ENCODE measurements at regions not wholly inside any gene's neighbourhood (a gene's known extent, or its start where the extent isn't known, plus 50 kb on each side); places are given as distances from the start of the nearest gene placed in this dataset.

DNA sequence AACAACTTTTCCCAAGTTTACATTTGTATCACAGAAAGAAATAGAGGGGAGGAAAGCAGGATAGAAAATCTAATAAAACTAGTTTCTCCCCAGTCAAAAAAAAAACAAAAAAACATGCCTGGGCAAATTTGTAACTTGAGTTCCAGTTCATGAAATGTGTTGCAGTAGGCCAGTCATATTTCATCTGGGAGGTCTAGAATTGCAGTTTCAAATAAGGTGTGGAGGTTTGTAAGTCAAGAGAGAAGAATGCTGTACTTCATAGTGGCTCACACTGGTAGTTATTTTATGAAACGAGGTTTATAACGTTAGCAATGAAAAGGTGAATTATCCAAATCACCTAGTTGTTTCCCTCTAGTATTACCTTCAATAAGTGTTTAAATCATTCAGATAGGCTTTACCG is 1313.9 kb upstream of the SLC39A10 start:
- Histone ChIP-seq H3K9me3 (ENCODE audit: control insufficient read depth in 2 of 2, insufficient read depth in 1 of 2, low read length in 1 of 2) (no peaks in the 10 kb centered on the region), H3K27me3 (ENCODE audit: control insufficient read depth in 2 of 2, insufficient read depth in 1 of 2, low read length in 1 of 2) (no peaks in the 10 kb centered on the region), H3K27ac (ENCODE audit: low read depth in 1 of 2, low read length in 1 of 2) (no peak overlapping the region), H3K4me3 (ENCODE audit: low read length in 2 of 2) (no peak overlapping the region), H3K4me1 (ENCODE audit: control insufficient read depth in 2 of 2, insufficient read depth in 2 of 2, low read length in 2 of 2) (no peaks in the 10 kb centered on the region), H3K36me3 (ENCODE audit: control insufficient read depth in 2 of 2, insufficient read depth in 2 of 2, low read length in 1 of 2) (no peaks in the 10 kb centered on the region)
- DNase-seq (ENCODE audit: low read depth in 6 of 9, low spot score in 9 of 9), result no peak
- 98% methylated on average over 3 of the region's 3 CpGs for WGBS

DNA sequence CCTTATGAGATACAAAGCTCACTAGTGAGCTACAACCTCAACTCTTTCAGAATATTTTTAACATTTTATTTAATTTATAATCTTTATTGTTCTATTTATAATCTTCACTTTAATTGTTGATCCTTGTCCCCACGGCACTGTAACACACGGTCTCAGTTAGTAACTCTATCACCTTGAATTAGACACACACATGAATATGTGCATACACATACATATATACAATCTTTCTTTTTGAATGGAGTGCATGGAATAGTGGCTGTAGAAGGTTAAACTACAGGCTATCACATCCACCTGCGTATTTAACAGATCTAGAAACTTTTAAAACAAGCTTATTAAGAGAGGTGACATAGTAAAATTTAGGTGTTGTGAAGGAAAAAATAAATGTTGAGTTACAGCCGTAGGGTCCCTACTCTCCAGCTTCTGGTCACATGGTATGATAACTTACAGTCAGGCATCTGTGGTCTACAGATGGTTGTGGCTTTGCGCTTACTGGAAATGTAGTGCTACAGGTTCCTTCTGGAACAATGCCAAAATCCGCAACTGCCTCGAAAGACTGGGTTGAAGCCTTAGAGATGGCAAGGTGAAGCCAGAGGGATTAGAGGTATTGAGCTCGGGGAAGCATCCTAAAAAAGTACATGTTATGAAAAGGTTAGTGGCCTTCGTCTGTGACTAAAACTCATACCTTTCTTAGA is 1324.1 kb upstream of the SLC39A10 start:
- Histone ChIP-seq H3K27ac (ENCODE audit: low read depth in 1 of 2, low read length in 1 of 2) (no peak overlapping the region), H3K36me3 (ENCODE audit: control insufficient read depth in 2 of 2, insufficient read depth in 2 of 2, low read length in 1 of 2) (no peaks in the 10 kb centered on the region), H3K4me1 (ENCODE audit: control insufficient read depth in 2 of 2, insufficient read depth in 2 of 2, low read length in 2 of 2) (no peaks in the 10 kb centered on the region), H3K27me3 (ENCODE audit: control insufficient read depth in 2 of 2, insufficient read depth in 1 of 2, low read length in 1 of 2) (no peaks in the 10 kb centered on the region), H3K4me3 (ENCODE audit: low read length in 2 of 2) (no peak overlapping the region), H3K9me3 (ENCODE audit: control insufficient read depth in 2 of 2, insufficient read depth in 1 of 2, low read length in 1 of 2) (no peaks in the 10 kb centered on the region)
- DNase-seq (ENCODE audit: low read depth in 6 of 9, low spot score in 9 of 9), result no peak
- WGBS, result 52% methylated on average over 9 of the region's 9 CpGs

DNA sequence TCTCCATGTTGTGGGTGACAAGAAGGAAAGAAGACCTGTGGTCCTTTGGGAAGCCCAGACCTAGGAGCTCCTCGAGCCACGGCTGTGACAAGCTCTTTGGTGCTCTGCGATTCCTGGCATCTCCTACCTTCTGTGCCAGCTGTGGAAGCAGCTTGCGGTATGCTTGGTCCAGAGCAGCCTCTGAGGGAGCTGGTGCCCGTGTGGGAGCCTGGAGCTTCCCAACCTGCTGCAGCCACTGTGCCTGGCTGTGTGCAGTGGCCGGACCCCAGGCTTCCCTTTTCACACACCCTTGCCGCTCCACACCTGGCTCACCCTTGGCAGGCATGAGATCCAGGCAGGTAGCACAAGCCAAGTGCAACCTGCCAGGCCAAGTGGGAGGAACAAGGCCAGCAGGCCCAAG is 1328.6 kb upstream of the SLC39A10 start:
- 97% methylated on average over 7 of the region's 7 CpGs for WGBS
- Histone ChIP-seq H3K4me1 (ENCODE audit: control insufficient read depth in 2 of 2, insufficient read depth in 2 of 2, low read length in 2 of 2) (no peaks in the 10 kb centered on the region), H3K4me3 (ENCODE audit: low read length in 2 of 2) (no peak overlapping the region), H3K36me3 (ENCODE audit: control insufficient read depth in 2 of 2, insufficient read depth in 2 of 2, low read length in 1 of 2) (no peaks in the 10 kb centered on the region), H3K27me3 (ENCODE audit: control insufficient read depth in 2 of 2, insufficient read depth in 1 of 2, low read length in 1 of 2) (no peaks in the 10 kb centered on the region), H3K9me3 (ENCODE audit: control insufficient read depth in 2 of 2, insufficient read depth in 1 of 2, low read length in 1 of 2) (peaks cover 0 to 6% of the 10 kb centered on the region in 2 donors), H3K27ac (ENCODE audit: low read depth in 1 of 2, low read length in 1 of 2) (no peak overlapping the region)
- DNase-seq (ENCODE audit: low read depth in 6 of 9, low spot score in 9 of 9), result no peak

DNA sequence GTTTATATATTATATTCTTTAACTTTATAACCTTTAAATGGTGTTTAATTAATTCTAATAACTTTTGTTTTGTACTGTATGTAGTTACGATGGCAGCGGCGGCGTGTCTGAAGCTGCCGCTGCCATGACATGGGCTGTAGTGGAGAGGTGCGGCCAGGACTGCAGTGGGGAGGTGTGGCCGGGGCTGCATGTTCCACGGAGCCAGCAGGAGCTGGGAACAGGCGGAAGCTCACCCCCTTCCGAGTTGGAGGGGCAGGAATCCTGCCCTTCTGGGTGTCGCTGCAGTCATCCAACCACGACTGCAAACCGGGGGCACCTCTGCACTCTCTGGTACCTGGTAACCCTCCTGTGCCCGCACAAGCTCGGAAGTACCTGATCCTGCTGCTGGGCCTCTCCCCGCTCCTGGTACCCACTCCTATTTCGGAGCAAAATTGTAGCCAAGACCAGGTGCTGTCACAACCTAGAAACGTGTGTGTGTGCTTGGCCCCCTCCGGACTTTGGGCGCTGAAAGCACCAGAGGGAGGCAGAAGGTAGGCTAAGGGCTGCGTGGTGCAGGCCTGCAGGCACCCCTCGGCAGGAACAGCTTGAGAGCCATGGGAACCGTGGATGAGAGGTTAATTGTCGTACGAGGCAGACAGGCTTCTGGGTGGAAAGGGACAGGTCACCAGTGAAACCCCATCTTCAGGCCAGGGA is 1329.7 kb upstream of the SLC39A10 start:
- Histone ChIP-seq H3K36me3 (ENCODE audit: control insufficient read depth in 2 of 2, insufficient read depth in 2 of 2, low read length in 1 of 2) (no peaks in the 10 kb centered on the region), H3K4me3 (ENCODE audit: low read length in 2 of 2) (no peak overlapping the region), H3K4me1 (ENCODE audit: control insufficient read depth in 2 of 2, insufficient read depth in 2 of 2, low read length in 2 of 2) (no peaks in the 10 kb centered on the region), H3K27me3 (ENCODE audit: control insufficient read depth in 2 of 2, insufficient read depth in 1 of 2, low read length in 1 of 2) (no peaks in the 10 kb centered on the region), H3K9me3 (ENCODE audit: control insufficient read depth in 2 of 2, insufficient read depth in 1 of 2, low read length in 1 of 2) (peaks cover 0 to 6% of the 10 kb centered on the region in 2 donors), H3K27ac (ENCODE audit: low read depth in 1 of 2, low read length in 1 of 2) (no peak overlapping the region)
- no peak for DNase-seq (ENCODE audit: low read depth in 6 of 9, low spot score in 9 of 9)
- WGBS, result 97% methylated on average over 25 of the region's 25 CpGs

DNA sequence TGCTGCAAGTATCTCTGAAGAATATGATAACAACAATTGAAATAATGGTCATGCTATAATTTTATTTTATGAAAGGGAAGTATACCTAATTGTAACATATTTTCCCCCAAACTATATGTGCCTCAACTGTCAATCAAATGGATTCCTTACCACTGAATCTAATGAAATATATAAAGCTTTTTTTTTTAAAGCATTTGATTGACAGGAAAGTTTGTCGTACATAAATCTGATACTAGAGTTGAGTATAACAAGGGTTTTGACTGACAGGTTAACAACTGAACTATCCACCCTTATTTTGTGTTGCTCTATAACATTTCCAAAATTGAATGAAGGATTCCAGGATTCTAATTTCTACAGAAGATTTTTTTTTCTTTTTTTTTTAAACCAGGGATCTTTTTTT is 1333.3 kb upstream of the SLC39A10 start:
- 90% methylated on average over 1 of the region's 1 CpG for WGBS
- Histone ChIP-seq H3K9me3 (ENCODE audit: control insufficient read depth in 2 of 2, insufficient read depth in 1 of 2, low read length in 1 of 2) (peaks cover 0 to 6% of the 10 kb centered on the region in 2 donors), H3K4me3 (ENCODE audit: low read length in 2 of 2) (no peak overlapping the region), H3K4me1 (ENCODE audit: control insufficient read depth in 2 of 2, insufficient read depth in 2 of 2, low read length in 2 of 2) (no peaks in the 10 kb centered on the region), H3K36me3 (ENCODE audit: control insufficient read depth in 2 of 2, insufficient read depth in 2 of 2, low read length in 1 of 2) (no peaks in the 10 kb centered on the region), H3K27me3 (ENCODE audit: control insufficient read depth in 2 of 2, insufficient read depth in 1 of 2, low read length in 1 of 2) (no peaks in the 10 kb centered on the region), H3K27ac (ENCODE audit: low read depth in 1 of 2, low read length in 1 of 2) (no peak overlapping the region)
- no peak for DNase-seq (ENCODE audit: low read depth in 6 of 9, low spot score in 9 of 9)

DNA sequence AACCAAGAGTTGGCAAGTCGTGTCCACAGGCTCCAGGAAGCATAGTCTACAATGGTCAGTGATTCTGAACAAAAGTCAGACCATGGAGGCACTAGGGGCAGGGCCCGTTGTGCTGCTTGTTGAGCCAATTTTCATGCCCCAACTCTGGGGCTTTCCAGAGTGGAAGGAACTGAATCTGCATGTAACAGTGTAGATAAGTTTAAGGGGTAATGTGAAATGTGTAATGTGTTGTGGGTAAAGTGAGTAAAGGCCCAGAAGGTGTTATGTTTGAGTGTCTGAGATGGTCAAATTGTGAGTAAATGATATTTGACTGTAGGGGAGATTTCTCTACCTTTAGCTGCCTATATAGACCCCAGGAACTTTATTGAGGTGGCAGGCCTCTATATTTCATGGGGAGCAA is 1336.5 kb upstream of the SLC39A10 start:
- no peaks in the 10 kb centered on the region for H3K4me1 ChIP-seq (ENCODE audit: control insufficient read depth in 2 of 2, insufficient read depth in 2 of 2, low read length in 2 of 2)
- no peaks in the 10 kb centered on the region for H3K9me3 ChIP-seq (ENCODE audit: control insufficient read depth in 2 of 2, insufficient read depth in 1 of 2, low read length in 1 of 2)
- H3K4me3 ChIP-seq (ENCODE audit: low read length in 2 of 2), result no peak overlapping the region
- WGBS, result 90% methylated on average over 2 of the region's 2 CpGs
- no peak overlapping the region for H3K27ac ChIP-seq (ENCODE audit: low read depth in 1 of 2, low read length in 1 of 2)
- no peaks in the 10 kb centered on the region for H3K36me3 ChIP-seq (ENCODE audit: control insufficient read depth in 2 of 2, insufficient read depth in 2 of 2, low read length in 1 of 2)
- no peak for DNase-seq (ENCODE audit: low read depth in 6 of 9, low spot score in 9 of 9)
- no peaks in the 10 kb centered on the region for H3K27me3 ChIP-seq (ENCODE audit: control insufficient read depth in 2 of 2, insufficient read depth in 1 of 2, low read length in 1 of 2)

DNA sequence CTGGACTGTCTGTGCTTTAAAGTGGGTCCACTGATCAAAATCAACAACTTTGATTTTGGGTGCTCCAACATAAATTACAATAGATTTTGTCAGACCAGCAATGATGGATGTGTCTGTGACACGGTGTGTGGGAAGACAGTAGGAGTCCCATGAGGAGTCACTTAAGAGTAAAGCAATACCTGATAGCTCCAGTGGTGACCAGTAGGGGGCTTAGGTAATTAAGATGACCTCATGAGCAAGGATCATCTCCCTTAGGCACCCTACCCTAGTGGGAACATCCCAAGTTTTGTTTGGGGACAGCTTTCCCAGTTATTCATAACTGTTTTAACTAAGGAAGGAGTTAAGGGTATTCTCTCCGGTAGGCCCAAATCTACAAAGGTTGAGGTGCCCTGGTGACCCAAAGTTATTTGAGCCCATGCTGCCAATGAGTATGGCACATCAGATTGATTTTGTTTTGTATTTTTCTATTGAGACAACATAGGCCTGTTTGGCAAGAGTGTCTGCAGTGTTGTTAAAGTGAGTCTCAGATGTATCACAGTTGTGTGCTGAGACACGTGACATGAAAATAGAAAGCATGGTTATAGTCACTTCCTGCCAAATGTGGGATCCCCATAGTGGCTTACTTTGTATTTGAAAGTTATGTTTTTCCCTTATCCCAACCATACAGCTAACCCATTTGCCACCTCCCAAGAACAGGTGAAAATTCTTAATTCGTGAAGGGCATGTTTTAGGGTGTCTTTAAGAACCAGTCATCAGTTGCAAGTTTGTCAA is 1337.6 kb upstream of the SLC39A10 start:
- H3K27ac ChIP-seq (ENCODE audit: low read depth in 1 of 2, low read length in 1 of 2), result no peak overlapping the region
- no peak overlapping the region for H3K4me3 ChIP-seq (ENCODE audit: low read length in 2 of 2)
- DNase-seq (ENCODE audit: low read depth in 6 of 9, low spot score in 9 of 9), result no peak
- 97% methylated on average over 4 of the region's 4 CpGs for WGBS
- H3K36me3 ChIP-seq (ENCODE audit: control insufficient read depth in 2 of 2, insufficient read depth in 2 of 2, low read length in 1 of 2), result no peaks in the 10 kb centered on the region
- no peaks in the 10 kb centered on the region for H3K4me1 ChIP-seq (ENCODE audit: control insufficient read depth in 2 of 2, insufficient read depth in 2 of 2, low read length in 2 of 2)
- no peaks in the 10 kb centered on the region for H3K27me3 ChIP-seq (ENCODE audit: control insufficient read depth in 2 of 2, insufficient read depth in 1 of 2, low read length in 1 of 2)
- no peaks in the 10 kb centered on the region for H3K9me3 ChIP-seq (ENCODE audit: control insufficient read depth in 2 of 2, insufficient read depth in 1 of 2, low read length in 1 of 2)

DNA sequence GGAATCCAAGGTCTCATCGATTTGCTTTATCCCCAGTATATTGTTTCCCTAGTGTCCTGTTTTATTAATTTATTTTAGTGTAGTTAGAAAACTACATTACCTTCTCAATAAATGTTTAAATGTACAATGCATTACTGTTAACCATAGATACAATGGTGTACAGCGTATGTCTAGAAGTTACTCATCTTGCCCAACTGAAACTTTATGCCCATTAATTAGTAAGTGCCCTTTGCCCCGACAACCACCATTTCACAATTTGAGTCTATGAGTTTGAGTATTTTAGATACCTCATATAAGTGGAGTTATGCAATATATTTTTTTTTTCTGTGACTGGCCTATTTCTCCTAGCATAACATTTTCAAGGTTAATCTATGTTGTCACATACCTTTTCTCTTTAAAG is 1343.0 kb upstream of the SLC39A10 start:
- Histone ChIP-seq H3K4me3 (ENCODE audit: low read length in 2 of 2) (no peak overlapping the region), H3K9me3 (ENCODE audit: control insufficient read depth in 2 of 2, insufficient read depth in 1 of 2, low read length in 1 of 2) (no peaks in the 10 kb centered on the region), H3K36me3 (ENCODE audit: control insufficient read depth in 2 of 2, insufficient read depth in 2 of 2, low read length in 1 of 2) (no peaks in the 10 kb centered on the region), H3K4me1 (ENCODE audit: control insufficient read depth in 2 of 2, insufficient read depth in 2 of 2, low read length in 2 of 2) (no peaks in the 10 kb centered on the region), H3K27ac (ENCODE audit: low read depth in 1 of 2, low read length in 1 of 2) (no peak overlapping the region), H3K27me3 (ENCODE audit: control insufficient read depth in 2 of 2, insufficient read depth in 1 of 2, low read length in 1 of 2) (no peaks in the 10 kb centered on the region)
- DNase-seq (ENCODE audit: low read depth in 6 of 9, low spot score in 9 of 9), result no peak
- WGBS, result 96% methylated on average over 3 of the region's 3 CpGs

DNA sequence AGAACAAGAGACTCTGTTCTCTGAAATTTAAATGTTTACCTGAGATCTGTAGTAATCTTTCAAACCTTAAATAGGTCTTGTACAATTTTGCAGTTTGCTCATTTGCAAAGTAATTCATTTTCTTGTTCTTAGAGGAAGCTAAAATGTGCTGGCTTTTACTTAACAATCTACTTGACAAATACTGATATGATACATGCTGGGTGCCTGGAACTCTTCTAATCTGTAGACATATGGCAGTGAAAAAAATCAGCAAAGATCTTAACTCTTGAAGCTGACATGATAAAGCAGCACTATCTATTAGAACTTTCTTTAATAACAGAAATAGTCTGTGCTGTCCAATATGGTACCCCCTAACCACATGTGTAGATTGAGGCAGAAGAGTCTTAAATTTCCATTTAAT is 1352.8 kb upstream of the SLC39A10 start:
- Histone ChIP-seq H3K9me3 (ENCODE audit: control insufficient read depth in 2 of 2, insufficient read depth in 1 of 2, low read length in 1 of 2) (no peaks in the 10 kb centered on the region), H3K27ac (ENCODE audit: low read depth in 1 of 2, low read length in 1 of 2) (no peak overlapping the region), H3K36me3 (ENCODE audit: control insufficient read depth in 2 of 2, insufficient read depth in 2 of 2, low read length in 1 of 2) (no peaks in the 10 kb centered on the region), H3K4me1 (ENCODE audit: control insufficient read depth in 2 of 2, insufficient read depth in 2 of 2, low read length in 2 of 2) (no peaks in the 10 kb centered on the region), H3K4me3 (ENCODE audit: low read length in 2 of 2) (no peak overlapping the region), H3K27me3 (ENCODE audit: control insufficient read depth in 2 of 2, insufficient read depth in 1 of 2, low read length in 1 of 2) (no peaks in the 10 kb centered on the region)
- no peak for DNase-seq (ENCODE audit: low read depth in 6 of 9, low spot score in 9 of 9)

Data from thymus (tissue), 11 donors.